ENCODE measurements at regions not wholly inside any gene's neighbourhood (a gene's known extent, or its start where the extent isn't known, plus 50 kb on each side); places are given as distances from the start of the nearest gene placed in this dataset.

- TF ChIP-seq RBBP5 (IDR thresholded peaks at IDR 0.05; ENCODE audit: borderline replicate concordance, low read depth, low read length): no peak
- TF ChIP-seq YY1 (IDR thresholded peaks at IDR 0.05; ENCODE audit: low read depth, low read length): no peak
- no peak for TF ChIP-seq BRCA1 (IDR thresholded peaks at IDR 0.05; ENCODE audit: low read depth, low read length)
- no peak for TF ChIP-seq EZH2 (IDR thresholded peaks at IDR 0.05; ENCODE audit: low read depth, low read length, severe bottlenecking)
Measured at GRCh38 chr11:81819462-81819861, 914.2 kb downstream of the FAM181B start (continued).

Measured in H1 (cell line).